GM12875 (cell line): ENCODE measurements at regions not wholly inside any gene's neighbourhood (a gene's known extent, or its start where the extent isn't known, plus 50 kb on each side); places are given as distances from the start of the nearest gene placed in this dataset.

Experiments
- H3K4me3 ChIP-seq: one replicate; pipeline ENCODE4 v1.5.1; 2011; ENCODE audit warnings: low read depth, low read length, control low read depth
- TF ChIP-seq, protein P1 (sequence below): IDR thresholded peaks from 2 replicates; pipeline ENCODE4 v1.5.1; 2011; ENCODE audit warnings: low read depth, mild to moderate bottlenecking, control low read depth, inconsistent platforms, low read length, moderate library complexity, borderline replicate concordance; ENCODE audit not compliant: insufficient read depth

DNA sequence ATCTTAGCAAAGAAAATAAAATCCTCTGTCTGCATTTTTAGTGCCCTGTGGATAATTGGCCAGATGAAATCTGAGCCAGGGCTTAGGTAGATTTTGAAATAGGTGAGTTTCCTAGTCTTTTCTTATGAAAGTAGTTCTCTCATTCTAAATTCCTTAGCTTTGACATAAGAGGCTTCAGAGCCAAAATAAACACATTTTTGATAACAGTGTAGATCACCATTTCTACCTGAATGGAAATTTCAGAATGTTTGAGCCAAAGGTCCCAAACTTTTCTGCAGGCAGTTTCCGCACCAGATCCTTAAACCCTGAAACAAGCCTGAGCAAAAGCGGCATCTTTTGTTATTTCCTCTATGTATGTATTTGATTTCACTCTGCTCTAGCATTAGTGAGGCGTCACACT lies 551.2 kb downstream of the EFNB2 start:
- TF ChIP-seq, protein P1, sequence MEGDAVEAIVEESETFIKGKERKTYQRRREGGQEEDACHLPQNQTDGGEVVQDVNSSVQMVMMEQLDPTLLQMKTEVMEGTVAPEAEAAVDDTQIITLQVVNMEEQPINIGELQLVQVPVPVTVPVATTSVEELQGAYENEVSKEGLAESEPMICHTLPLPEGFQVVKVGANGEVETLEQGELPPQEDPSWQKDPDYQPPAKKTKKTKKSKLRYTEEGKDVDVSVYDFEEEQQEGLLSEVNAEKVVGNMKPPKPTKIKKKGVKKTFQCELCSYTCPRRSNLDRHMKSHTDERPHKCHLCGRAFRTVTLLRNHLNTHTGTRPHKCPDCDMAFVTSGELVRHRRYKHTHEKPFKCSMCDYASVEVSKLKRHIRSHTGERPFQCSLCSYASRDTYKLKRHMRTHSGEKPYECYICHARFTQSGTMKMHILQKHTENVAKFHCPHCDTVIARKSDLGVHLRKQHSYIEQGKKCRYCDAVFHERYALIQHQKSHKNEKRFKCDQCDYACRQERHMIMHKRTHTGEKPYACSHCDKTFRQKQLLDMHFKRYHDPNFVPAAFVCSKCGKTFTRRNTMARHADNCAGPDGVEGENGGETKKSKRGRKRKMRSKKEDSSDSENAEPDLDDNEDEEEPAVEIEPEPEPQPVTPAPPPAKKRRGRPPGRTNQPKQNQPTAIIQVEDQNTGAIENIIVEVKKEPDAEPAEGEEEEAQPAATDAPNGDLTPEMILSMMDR: no peak
- H3K4me3 ChIP-seq: no peak overlapping the region

DNA sequence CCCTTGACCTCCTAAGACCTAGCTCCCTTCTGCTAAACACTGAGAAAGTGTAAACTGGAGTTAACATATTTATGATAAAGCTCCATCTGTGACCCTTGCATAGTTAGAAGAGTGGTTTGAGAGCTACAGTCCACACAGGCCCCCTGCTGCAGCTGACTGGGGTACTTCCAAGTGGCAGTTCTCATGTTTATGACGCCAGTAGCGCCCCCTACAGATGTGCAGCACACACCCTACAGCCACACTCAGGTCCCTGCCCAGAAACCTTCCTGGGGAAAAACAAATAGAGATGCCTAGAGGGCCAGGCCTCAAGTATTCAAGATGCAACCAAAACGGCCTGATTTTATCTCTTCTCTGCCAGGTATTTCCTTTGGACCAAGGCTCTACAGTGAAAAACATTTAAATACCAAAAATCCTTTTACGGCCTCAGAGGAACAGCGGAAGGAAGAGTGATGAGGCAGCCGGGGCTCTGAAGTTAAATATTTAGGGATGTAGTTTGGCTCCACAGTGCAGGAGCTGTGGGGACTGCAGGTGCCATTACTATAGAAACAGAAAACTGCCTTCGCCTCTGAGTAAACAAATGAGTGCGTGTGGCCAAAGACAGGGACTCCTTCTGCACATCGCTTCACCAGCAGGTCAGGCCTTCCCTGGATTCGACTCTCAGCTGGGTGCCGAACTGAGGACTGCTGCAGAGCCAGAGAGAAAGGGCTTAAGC lies 553.1 kb downstream of the EFNB2 start:
- TF ChIP-seq, protein P1: no peak

DNA sequence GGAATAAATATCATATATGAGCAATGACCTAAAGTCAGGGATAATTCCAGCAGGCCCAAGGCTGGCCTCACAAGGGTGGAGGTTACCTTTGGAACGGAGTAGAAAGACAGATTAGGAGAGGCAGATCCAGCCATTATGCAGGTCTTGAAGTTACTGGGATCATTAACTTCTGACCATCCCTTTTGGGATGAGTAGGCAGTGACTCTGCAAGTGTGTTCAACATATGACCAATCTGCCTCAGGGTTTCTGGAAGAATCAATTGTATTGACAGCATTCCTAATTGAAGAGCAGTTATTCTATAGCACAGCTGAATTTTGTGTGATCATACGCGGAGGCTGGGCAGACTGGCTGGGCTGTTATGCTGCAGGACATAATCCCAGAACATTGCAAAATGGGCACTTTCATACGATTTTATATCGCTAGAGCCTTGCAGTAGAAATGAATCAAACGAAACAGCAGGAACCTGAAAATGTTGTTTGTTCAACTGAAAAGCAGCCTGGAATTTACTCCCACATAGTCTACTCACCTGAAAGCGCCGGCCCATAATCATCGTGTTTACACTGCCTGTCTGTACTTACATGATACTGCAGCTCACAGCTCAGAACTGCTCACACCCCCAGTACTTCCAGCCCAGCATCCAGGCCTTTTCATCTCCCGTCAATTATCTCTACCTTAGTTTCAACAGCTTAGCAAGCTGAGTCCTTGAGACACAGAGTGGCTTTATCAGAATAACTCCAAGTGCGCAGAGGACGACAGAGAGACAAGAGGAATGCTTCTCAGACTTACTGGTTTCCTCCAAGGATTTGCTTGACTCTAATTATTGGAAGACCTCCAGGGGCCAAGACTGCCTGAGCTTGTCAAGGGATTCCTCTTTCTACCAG lies 556.1 kb downstream of the EFNB2 start:
- TF ChIP-seq, protein P1: no peak
- no peak overlapping the region for H3K4me3 ChIP-seq

More for the DNA sequence above, 553.1 kb downstream of the EFNB2 start:
- no peak overlapping the region for H3K4me3 ChIP-seq

DNA sequence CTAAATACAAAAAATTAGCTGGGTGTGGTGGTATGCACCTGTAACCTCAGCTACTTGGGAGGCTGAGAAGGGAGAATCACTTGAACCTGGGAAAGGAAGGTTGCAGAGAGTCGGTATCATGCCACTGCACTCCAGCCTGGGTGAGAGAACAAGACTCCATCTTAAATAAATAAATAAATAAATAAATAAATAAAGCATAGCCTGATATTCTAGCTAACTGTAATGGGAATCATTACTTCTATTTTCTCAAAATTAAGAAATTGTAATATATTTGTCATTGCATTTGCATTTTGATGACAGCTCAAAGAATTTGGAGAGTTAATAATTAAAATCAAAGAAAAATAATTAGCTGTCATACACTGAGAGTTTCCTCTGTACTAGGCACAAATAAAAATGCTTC lies 561.1 kb downstream of the EFNB2 start:
- H3K4me3 ChIP-seq: no peak overlapping the region
- TF ChIP-seq, protein P1: no peak

DNA sequence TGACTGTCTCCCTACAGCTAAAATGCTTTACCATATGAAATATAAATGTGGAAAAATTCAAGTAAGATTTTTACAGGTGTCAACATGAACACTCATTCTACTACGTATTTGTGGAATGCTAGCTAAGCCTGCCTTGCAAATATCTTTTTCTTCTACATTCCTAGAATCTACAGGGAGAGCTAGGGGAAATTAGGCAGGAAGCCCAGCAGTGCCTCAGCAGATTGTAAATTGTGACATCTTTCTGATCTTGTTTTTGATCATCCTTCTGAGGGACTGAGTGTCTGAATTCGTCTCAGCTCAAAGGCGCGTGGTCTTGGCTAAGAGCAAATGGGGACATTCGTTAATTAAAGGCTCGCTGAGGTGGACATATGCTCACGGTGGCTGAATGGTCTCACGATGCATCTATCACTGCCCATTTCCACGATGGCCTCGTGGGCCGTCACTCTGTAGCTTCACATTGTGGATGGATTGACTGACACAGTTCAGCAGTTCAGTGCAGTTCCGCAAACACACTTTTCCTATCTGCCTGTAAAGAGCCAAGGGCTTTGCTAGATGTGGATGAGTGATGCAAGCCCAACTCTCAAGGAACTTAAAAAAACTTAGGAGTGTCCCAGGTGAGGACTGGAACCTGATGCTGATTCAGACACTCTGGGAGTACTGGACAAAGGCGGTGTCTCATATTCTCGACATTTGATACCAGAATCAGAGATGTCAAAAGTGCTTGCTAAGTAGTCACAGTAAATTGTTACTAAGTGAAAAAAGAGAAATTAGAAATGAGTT lies 562.5 kb downstream of the EFNB2 start:
- TF ChIP-seq, protein P1: no peak
- H3K4me3 ChIP-seq: no peak overlapping the region

DNA sequence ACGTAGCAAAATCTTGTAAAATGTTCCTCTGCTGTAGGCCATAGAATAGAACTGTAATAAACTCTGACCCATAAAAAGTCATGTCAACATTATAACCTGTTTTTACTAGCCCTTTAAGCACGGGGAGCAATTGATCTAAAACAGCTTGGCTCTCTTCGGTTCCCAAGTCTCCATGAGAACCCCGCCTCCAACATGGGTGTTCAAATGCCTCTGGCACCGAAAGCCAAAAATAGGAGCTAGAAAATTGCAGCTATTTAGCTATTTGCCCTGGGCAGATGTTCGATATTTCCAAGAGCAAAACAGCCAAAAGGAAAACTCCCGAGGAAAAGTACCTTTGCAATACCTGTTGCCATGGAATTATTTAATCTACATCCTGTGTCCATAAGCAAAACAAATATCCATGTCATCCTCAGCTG lies 563.1 kb downstream of the EFNB2 start:
- H3K4me3 ChIP-seq: no peak overlapping the region
- TF ChIP-seq, protein P1: no peak
